CD14-positive monocyte (primary cell): ENCODE measurements at regions not wholly inside any gene's neighbourhood (a gene's known extent, or its start where the extent isn't known, plus 50 kb on each side); places are given as distances from the start of the nearest gene placed in this dataset.

Experiments used
- DNase-seq, 3 donors: peaks; one replicate each; pipeline ENCODE4 v3.0.0-alpha.2; 2011 to 2022
- H2AFZ ChIP-seq: 2 replicates; pipeline ENCODE4 v1.6.0; 2012; ENCODE audit warnings: mild to moderate bottlenecking, low read depth, low read length, inconsistent platforms; ENCODE audit not compliant: insufficient read depth, poor library complexity, severe bottlenecking
- H3K27ac ChIP-seq, 2 donors: 1 replicate in 1 of 2; 2 replicates in 1 of 2; pipeline ENCODE4 v1.5.1; 2012 to 2013; ENCODE audit warnings: low read length in 2 of 2, control low read depth in 1 of 2, inconsistent platforms in 1 of 2, low read depth in 1 of 2, mild to moderate bottlenecking in 1 of 2
- H3K27me3 ChIP-seq, 2 donors: one replicate each; pipeline versions ENCODE4 v1.6.0 to v1.6.1; 2011 to 2013; ENCODE audit warnings: low read length in 2 of 2; ENCODE audit not compliant: control insufficient read depth in 2 of 2, insufficient read depth in 2 of 2
- H3K36me3 ChIP-seq, 2 donors: replicated peaks in 1 of 2; 1 replicate in 1 of 2; 2 replicates in 1 of 2; pipeline versions ENCODE4 v1.5.1 to v1.6.1; 2012 to 2013; ENCODE audit warnings: low read length in 2 of 2, control low read depth in 1 of 2, inconsistent platforms in 1 of 2, mild to moderate bottlenecking in 1 of 2; ENCODE audit not compliant: insufficient read depth in 2 of 2, control insufficient read depth in 1 of 2
- H3K4me1 ChIP-seq, 2 donors: 1 replicate in 1 of 2; 2 replicates in 1 of 2; pipeline versions ENCODE4 v1.5.1 to v1.6.1; 2012 to 2013; ENCODE audit warnings: low read length in 2 of 2, control low read depth in 1 of 2, inconsistent platforms in 1 of 2, mild to moderate bottlenecking in 1 of 2, moderate library complexity in 1 of 2; ENCODE audit not compliant: insufficient read depth in 2 of 2, control insufficient read depth in 1 of 2
- H3K4me2 ChIP-seq: replicated peaks from 2 replicates; pipeline ENCODE3; 2012; ENCODE audit warnings: low read length, moderate library complexity, mild to moderate bottlenecking; ENCODE audit not compliant: poor library complexity, severe bottlenecking; ENCODE audit errors: extremely low read depth
- H3K4me3 ChIP-seq, 3 experiments: fragments of 200-600 bp in 1 of 3; sonication (generic) in 1 of 3; replicated peaks in 1 of 3; 1 replicate in 2 of 3; 2 replicates in 1 of 3; pipeline ENCODE4 v1.5.1; 2011 to 2013; ENCODE audit warnings: low read length in 3 of 3, mild to moderate bottlenecking in 3 of 3, control low read depth in 2 of 3, low read depth in 2 of 3, inconsistent platforms in 1 of 3, moderate library complexity in 1 of 3
- H3K79me2 ChIP-seq: 2 replicates; pipeline ENCODE4 v1.6.0; 2012; ENCODE audit warnings: mild to moderate bottlenecking, control low read depth, inconsistent platforms, low read length, moderate library complexity; ENCODE audit not compliant: insufficient read depth
- H3K9ac ChIP-seq: 2 replicates; pipeline ENCODE4 v1.6.0; 2017; ENCODE audit warnings: low read length, mild to moderate bottlenecking; ENCODE audit not compliant: insufficient read depth, poor library complexity, severe bottlenecking
- H3K9me3 ChIP-seq, 2 donors: replicated peaks in 1 of 2; 1 replicate in 1 of 2; 2 replicates in 1 of 2; pipeline versions ENCODE4 v1.5.1 to v1.6.1; 2012 to 2013; ENCODE audit warnings: low read length in 2 of 2, control low read depth in 1 of 2; ENCODE audit not compliant: control insufficient read depth in 1 of 2, insufficient read depth in 1 of 2
- H4K20me1 ChIP-seq: 2 replicates; pipeline ENCODE4 v1.6.0; 2012; ENCODE audit warnings: mild to moderate bottlenecking, low read length, control low read depth, moderate library complexity; ENCODE audit not compliant: insufficient read depth
- H3K27ac Mint-ChIP-seq, 7 donors: one replicate each; pipeline ENCODE4 v1.8.0; 2020; ENCODE audit warnings: mild to moderate bottlenecking in 7 of 7, mixed read lengths in 7 of 7, moderate library complexity in 6 of 7, inconsistent platforms in 2 of 7
- H3K27me3 Mint-ChIP-seq, 3 donors: one replicate each; pipeline ENCODE4 v1.8.0; 2021 to 2022; ENCODE audit warnings: low read depth in 3 of 3, mild to moderate bottlenecking in 3 of 3, mixed read lengths in 3 of 3, moderate library complexity in 3 of 3, inconsistent platforms in 1 of 3
- H3K36me3 Mint-ChIP-seq, 2 donors: one replicate each; pipeline ENCODE4 v1.8.0; 2020; ENCODE audit warnings: mixed read lengths in 2 of 2, inconsistent platforms in 1 of 2, mild to moderate bottlenecking in 1 of 2
- H3K4me1 Mint-ChIP-seq: one replicate; pipeline ENCODE4 v1.8.0; 2020; ENCODE audit warnings: mild to moderate bottlenecking, mixed read lengths
- H3K4me3 Mint-ChIP-seq, 2 donors: one replicate each; pipeline ENCODE4 v1.8.0; 2020; ENCODE audit warnings: mild to moderate bottlenecking in 2 of 2, mixed read lengths in 2 of 2, moderate library complexity in 1 of 2
- H3K9me3 Mint-ChIP-seq, 7 donors: one replicate each; pipeline ENCODE4 v1.8.0; 2020 to 2022; ENCODE audit warnings: mixed read lengths in 7 of 7, mild to moderate bottlenecking in 6 of 7, moderate library complexity in 6 of 7, inconsistent platforms in 2 of 7
- CTCF ChIP-seq: fragments of 200-600 bp; IDR thresholded peaks from one replicate; pipeline ENCODE4 v1.8.0; 2022; ENCODE audit warnings: antibody characterized with exemption, mild to moderate bottlenecking
- WGBS: methylation state at CpG from one replicate; pipeline ENCODE4 v1.1.5; 2013; ENCODE audit warnings: missing lambda C conversion rate; ENCODE audit not compliant: insufficient coverage; 5-methylcytosine and 5-hydroxymethylcytosine counted together
- intact Hi-C, 2 donors: fragments of 100-400 bp; cut with micrococcal nuclease; formaldehyde crosslinking; loops; one replicate each; pipeline versions ENCODE4 v1.15.0 to v1.15.1; 2023

GRCh38 chr16:5966004-5966403 lies 868.4 kb upstream of the EEF2KMT start:
- Histone ChIP-seq H3K27ac (no peak overlapping the region), H2AFZ (no peak overlapping the region), H3K79me2 (no peaks in the 10 kb centered on the region), H3K4me1 (no peaks in the 10 kb centered on the region), H3K4me2 (no peak overlapping the region), H4K20me1 (no peaks in the 10 kb centered on the region), H3K9ac (no peak overlapping the region), H3K36me3 (no peaks in the 10 kb centered on the region), H3K27me3 (no peaks in the 10 kb centered on the region), H3K4me3 (no peak overlapping the region), H3K9me3 (peaks cover 7% of the 10 kb centered on the region in 2 donors)
- H3K27me3 Mint-ChIP-seq = peaks cover 0 to 2% (median 0%) of the 10 kb centered on the region in 3 donors
- peaks cover 2 to 11% (median 6%) of the 10 kb centered on the region in 7 donors for H3K9me3 Mint-ChIP-seq
- no peak overlapping the region for H3K27ac Mint-ChIP-seq
- DNase-seq = no peak
- WGBS = 78% methylated on average over 4 of the region's 7 CpGs
- intact Hi-C loops = no loop called here
- TF ChIP-seq CTCF = no peak
- H3K4me3 Mint-ChIP-seq = no peak overlapping the region
- no peaks in the 10 kb centered on the region for H3K4me1 Mint-ChIP-seq
- H3K36me3 Mint-ChIP-seq = no peaks in the 10 kb centered on the region

- no peaks in the 10 kb centered on the region for H3K4me1 Mint-ChIP-seq
- H3K4me3 ChIP-seq = no peak overlapping the region
- H3K9ac ChIP-seq = no peak overlapping the region
- H3K4me3 Mint-ChIP-seq = no peak overlapping the region
- TF ChIP-seq CTCF = no peak
- H3K4me1 ChIP-seq = no peaks in the 10 kb centered on the region
- no peak overlapping the region for H2AFZ ChIP-seq
- no peaks in the 10 kb centered on the region for H3K79me2 ChIP-seq
- intact Hi-C loops = no loop called here
- no peak for DNase-seq
- H3K36me3 Mint-ChIP-seq = no peaks in the 10 kb centered on the region
- no peak overlapping the region for H3K4me2 ChIP-seq
- no peak overlapping the region for H3K27ac ChIP-seq
- peaks cover 0 to 2% (median 0%) of the 10 kb centered on the region in 3 donors for H3K27me3 Mint-ChIP-seq
- WGBS = no CpG with 5 or more reads among the region's 3 CpGs
- H3K9me3 ChIP-seq = peaks cover 3 to 7% of the 10 kb centered on the region in 2 donors
- no peak overlapping the region for H3K27ac Mint-ChIP-seq
- no peaks in the 10 kb centered on the region for H4K20me1 ChIP-seq
- H3K27me3 ChIP-seq = no peaks in the 10 kb centered on the region
- H3K9me3 Mint-ChIP-seq = peaks cover 0 to 9% (median 5%) of the 10 kb centered on the region in 7 donors
- H3K36me3 ChIP-seq = no peaks in the 10 kb centered on the region
These were observed 867.7 kb upstream of the EEF2KMT start for GRCh38 chr16:5965321-5965720.
